ENCODE measurements at regions not wholly inside any gene's neighbourhood (a gene's known extent, or its start where the extent isn't known, plus 50 kb on each side); places are given as distances from the start of the nearest gene placed in this dataset.
"Not testable (repeated sequence)": the region's sequence is repeated elsewhere in the genome, so short reads cannot be mapped to it uniquely, and the experiment has no call there.

DNA sequence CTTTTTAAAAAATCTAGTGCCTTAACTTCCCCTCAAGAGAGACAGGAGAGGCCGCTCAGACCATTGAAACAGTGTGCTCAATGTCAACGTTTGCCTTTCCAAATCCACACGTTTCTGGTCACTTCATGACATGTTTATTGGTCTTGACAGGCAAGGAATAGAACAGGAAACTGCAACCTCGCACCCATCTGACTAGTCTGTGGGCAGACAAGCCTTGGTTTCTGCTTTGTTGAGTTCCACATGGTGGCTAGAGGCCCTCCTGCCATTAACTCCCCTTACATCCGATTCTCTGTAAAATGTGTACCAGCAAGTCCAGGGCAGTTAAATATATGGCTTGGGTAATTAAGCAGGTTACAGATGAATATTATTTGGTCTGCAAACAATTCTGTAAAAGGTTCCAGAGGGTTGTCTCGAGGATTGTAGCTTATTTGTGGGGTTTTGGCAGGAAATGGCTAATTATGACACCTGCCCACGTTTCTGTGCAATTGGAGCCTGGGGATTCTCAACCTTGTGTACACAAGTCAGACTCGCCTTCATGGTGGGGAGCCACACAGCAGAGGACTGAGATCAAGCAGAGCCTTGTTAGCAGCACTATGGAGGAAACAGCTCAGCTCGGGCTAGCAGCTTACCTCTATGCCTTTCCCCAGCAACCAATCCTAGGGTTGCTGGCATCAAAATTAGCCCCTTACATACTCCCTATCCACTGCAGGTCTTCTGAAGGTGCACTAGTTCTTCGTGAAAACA lies 317.5 kb upstream of the IGF1R start:
- no peak for DNase-seq

DNA sequence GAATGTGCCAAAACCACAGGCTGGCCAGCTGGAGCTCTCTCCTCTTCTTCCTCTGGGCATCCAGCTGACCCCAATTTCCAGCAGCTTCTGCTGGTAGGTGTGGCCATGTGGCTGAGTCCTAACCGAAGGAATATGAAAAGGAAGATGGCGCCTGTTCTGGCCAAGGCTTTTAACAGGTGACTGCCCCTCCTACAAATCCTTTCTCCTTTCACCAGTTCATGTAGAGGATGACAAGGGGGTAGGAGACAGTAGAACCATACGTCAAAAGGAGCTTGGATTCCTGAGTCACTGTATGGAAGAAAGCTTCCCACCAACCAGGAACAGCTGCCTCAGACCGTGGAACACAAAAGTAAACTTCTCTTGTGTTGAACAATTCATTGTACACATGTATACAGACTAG lies 316.7 kb upstream of the IGF1R start:
- no peak for DNase-seq

DNA sequence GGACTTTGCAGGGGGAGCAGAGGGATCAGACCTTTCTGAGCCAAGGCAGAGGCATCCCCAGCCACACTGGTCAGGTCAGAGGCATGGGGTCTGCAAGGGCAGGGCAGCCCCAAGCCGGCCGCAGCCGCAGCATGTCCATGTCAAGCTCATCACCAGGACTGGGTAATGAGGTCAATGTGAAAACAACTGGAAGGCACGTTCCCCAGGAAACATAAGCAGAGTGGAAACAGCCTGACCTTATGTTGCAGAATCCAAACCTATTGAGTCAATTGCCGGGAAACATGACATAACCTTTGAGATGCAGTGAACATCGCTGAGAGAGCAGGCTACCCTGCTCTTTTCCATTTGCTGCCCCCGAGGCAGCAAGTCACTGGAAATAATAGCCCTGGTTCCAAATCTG lies 315.1 kb upstream of the IGF1R start:
- DNase-seq, result no peak

DNA sequence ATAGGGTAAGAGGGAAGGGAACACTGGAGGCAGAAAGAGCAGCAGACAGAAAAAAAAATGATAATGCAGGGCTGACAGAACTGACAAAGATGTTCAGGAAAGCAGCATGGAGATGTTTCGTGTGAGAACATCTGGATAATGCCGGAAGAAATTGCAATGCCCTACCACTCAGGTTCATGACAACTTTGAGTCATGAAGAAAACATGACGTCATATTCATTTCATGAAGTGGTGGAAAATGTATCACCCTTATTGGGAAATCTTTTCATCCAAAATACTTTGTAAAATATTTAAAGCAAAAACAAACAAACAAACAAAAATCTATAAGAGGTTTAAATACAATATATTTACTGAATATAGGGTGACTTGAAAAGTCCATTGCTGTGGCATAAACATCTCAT lies 305.4 kb upstream of the IGF1R start:
- no peak for DNase-seq

DNA sequence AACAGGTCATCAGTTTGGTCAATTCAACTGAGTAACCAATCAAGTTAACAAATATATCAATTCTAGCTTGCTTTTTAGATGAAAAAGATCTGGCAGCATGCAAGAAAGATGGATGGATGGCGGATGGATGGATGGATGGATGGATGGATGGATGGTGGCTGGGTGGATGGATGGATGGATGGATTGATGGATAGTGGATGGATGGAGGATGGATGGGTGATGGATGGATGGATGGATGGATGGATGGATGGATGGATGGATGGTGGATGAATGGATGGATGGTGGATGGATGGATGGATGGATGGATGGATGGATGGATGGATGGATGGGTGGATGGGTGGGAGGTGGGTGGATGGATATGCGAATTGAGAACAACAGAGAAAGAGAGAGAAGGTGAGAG lies 303.7 kb upstream of the IGF1R start:
- DNase-seq, result no peak

DNA sequence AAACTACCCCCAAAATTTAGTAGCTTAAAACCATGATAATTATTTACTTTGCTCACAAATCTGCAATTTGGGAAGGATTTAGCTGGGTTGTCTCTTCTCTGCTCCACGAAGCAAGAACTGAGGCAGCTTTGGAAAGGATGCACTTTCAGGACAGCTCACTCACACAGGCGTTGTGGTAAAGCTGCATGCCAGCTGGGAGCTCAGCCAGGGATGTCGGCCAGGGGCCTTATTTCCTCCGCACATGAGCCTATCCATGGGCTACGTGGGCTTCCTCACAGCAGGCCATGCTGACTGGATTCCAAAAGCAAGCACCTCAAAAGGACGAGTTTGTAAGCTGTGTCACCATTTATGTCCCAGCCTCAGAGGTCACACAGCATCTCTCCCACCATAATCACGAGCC lies 301.3 kb upstream of the IGF1R start:
- DNase-seq, result no peak

DNA sequence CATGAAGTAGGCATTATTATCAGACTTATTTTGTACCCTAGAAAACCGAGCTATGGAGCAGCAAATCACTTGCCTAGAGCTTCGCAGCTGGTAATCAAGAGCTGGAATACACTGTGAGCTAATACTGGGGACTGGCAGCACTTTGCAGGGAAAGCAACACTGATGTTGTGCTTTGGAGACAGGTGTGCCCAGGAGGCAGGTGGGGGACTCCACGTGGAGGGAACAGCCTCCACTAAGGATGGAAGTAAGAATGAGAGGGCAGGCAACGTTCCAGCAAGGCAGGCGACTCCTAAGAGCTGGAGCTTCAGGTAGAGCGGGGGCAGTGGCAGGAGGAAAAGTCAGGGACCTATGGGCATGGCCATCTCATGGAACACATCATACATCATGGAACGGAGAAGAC lies 300.5 kb upstream of the IGF1R start:
- DNase-seq, result no peak

DNA sequence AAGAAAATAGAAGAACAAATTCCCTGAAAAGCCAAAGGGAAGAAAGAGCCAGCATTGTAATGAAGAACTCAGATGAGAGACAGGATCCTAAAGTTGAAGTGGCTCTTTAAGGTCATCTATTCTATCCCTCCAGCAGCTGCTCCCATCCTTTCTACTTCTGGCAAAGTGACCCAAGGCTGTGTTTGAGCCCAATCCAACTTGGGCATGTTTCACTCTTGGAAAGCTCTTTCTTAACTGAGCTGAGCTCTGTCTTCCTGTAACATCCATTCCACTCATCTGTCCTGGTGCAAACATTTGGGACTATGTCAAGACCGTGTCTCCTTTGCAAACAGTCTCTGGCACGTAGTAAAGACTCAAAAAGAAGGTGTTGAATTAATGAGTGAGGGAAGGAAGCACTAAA lies 298.1 kb upstream of the IGF1R start:
- DNase-seq, result no peak

DNA sequence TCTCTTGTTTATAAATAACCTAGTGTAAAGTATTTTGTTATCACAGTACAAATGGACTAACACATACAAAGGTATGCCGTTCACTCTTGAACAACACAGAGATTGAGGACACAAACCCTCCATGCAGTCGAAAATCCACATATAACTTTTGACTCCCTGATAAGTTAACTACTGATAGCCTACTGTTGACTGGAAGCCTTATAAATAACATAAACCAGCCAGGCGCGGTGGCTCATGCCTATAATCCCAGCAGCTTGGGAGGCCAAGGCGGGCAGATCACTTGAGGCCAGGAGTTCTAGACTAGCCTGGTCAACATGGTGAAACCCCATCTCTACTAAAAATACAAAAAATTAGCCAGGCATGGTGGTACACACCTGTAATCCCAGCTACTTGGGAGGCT lies 290.1 kb upstream of the IGF1R start:
- DNase-seq, result not testable (repeated sequence)

DNA sequence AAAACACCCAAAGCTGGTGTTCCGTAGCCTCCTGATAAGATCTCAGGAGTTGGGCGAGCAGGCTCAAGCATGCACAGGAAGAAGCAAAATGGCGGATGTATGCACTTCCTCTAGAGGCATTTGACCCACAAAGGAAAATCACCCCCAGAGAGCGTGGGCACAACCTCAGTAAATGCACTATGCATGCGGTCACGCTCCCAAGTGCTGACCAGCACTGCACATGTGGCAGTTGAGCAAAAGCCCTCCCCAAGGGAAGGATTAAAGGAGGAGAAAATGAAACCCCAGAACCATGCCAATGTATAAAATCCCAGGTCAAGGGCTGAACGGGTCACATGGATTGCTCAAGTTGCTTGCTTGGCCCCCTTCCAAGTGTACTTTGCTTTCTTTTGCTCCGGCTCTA lies 289.4 kb upstream of the IGF1R start:
- DNase-seq, result no peak

DNA sequence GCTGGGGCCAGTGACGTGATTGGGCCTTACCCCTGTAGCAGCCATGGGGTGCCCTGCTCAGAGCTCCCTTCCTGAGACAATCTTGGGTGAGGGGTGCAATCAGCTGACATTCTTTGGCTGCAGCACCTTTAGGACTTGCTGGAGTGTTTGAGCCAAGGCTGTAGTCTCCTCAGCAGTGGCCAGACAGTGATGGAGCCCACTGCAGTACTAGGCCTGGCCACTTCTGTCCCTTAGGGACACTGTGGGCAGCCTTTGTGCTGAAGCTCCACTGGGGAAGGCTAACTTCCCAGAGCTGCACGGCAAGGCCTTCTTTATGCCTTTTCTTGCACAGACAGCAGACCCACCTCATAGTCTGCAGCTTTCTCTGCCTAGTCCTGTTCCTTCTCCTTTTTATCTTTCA lies 284.9 kb upstream of the IGF1R start:
- no peak for DNase-seq

DNA sequence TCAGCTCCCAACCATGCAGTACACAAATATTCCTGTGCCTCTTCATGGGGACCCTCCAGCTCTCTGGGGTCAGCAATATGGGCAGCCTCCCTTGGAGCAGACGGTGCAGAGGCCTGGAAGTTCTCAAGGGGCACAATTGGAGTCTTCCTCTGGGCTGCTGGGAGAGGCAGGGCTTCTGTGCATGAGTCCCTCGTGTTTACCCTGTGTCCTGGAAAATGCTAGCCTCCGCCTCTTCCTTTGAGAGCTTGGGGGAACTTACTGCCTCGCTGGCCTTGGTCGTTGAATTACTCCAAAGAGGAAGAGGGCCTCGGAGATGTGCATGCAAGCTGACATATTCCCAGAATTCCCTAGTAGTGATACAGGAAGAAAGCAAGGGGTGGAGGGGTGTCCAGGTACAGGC lies 284.4 kb upstream of the IGF1R start:
- no peak for DNase-seq

DNA sequence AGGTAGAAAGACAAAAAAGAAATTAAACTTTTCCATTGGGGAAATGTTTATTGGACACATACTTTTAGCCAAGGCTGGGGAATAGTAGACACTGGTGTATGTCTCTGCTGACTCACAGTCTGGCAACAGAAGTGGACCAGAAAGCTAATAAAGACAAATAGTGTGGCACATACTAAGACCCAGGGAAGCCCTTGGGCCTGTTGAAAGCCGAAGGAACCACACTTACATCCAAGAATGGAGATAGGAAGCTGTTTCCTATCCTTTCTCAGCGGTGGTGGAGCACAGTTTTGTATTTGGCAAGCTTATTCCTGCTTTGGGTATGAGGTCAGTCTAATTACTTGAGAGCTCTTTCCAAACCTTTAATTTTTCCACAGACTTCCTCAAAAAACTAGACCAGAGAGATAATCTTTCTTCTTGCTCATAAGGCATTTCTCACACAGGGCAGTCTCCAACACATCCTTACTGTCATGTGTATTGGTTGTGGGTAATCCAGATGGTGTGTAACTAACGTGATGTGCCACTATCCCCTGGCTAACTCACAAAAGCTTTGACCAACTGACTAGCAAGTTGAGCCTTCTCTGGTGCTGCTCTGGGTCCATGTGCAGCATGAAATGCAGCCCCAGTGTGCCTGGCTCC lies 279.1 kb upstream of the IGF1R start:
- no peak for DNase-seq

DNA sequence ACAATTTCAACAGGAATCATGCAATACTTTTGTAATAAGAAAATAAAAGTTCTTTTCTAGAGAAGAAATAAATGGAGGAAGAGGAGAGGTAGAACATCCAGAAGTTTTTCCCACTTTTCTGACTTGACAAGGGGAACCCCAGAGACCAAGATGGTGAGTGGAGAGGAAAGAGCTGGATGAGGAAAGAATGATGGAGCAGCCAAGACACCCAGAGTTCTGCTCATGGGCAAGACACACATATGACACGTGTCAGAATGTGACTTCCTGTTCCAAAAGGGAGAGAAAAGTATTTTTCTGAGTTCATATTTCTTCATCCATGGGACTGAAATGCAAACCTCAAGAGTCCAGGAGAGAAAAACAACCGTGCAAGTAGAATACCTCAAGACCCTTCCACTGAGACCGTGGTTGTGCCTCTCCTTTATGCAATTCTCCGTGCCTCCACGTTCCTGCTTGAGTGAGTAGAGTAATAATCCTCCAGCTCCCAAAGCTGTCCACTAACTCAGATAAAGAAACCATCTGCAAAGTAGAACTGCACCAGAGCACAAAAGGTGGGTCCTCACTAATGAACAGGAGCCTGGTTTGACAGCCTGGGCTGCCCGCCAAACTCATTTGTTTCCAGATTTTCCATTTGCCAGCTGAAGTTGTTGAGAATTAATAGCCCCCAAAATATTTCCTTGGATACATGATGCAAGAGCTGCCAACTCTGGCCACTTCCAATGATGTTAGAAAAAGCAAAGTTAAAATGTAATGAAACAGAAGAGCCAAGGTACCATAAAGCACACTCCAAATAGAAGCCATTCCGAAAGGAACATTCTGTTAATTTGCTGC lies 272.6 kb upstream of the IGF1R start:
- no peak for DNase-seq

DNA sequence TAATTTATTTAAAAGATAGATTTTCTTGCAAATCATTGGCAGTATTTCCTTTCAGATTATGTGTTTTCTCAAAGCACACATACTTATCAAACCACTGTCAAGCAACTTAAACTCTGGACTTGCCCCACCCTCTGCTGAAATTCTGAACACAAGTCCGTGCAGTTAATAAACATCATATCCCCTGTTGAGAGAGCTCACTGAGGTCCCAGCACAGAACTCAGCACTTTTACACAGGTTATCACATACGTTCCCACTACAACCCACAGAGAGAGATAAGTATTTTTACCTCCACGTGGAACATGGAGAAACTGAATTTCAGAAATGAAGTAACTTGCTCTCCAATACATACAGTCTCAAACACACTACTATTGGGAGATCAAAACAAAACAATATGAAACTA lies 267.6 kb upstream of the IGF1R start:
- no peak for DNase-seq

DNA sequence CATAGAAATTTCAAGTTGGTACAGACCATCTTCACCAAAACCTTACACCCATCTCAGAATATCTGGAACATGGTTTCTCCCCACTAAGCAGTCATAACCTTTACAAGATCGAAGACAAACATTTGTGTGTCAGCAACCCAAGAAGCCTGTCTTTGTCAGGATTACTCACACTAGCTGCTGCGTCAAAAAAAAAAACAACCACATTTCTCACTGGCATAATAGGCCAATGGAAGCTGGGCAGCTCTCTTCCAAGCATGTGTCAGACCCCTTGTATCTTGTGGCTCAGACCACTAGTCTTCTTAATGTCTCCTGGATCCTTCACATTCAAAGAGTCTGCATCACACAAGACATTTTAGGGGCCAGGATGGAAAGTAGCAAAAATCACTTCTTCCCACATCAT lies 266.9 kb upstream of the IGF1R start:
- no peak for DNase-seq

DNA sequence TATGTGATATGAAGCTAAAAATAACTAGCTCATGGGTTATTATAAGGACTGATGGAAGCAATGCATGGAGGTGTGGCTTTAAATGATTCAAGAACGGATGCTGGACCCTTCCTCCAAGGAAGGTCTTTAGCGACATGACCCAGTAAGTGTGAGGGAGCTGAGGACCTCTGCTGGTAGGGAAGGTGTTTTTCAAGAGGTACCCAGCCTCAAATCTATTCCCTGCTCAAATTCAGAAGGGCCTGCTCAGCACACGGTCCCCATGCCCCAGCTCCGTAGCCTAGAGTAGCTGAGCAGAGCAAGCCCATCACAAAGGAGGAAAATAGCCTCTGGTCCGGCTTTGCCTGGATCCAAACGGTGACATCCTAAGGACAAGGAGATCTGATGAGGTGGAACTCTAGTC lies 266.2 kb upstream of the IGF1R start:
- DNase-seq, result no peak

DNA sequence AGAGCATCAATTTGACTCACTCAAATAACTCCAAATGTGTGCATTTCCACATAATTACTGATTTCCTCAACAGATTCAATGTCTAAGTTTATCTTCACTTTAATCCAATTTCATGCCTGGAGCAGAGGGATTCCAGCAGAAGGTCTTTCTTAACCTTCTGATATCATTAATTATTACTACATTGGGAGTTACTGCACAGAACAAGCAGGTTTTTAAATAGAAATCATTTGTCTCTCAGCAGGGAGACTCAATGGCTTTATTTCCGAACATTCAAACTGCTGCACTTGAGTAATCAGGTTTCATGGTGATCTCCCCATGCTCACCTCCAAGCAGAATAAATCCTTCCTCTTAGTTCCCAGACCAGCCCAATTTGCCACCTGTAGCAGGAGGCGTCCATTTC lies 264.8 kb upstream of the IGF1R start:
- no peak for DNase-seq

DNA sequence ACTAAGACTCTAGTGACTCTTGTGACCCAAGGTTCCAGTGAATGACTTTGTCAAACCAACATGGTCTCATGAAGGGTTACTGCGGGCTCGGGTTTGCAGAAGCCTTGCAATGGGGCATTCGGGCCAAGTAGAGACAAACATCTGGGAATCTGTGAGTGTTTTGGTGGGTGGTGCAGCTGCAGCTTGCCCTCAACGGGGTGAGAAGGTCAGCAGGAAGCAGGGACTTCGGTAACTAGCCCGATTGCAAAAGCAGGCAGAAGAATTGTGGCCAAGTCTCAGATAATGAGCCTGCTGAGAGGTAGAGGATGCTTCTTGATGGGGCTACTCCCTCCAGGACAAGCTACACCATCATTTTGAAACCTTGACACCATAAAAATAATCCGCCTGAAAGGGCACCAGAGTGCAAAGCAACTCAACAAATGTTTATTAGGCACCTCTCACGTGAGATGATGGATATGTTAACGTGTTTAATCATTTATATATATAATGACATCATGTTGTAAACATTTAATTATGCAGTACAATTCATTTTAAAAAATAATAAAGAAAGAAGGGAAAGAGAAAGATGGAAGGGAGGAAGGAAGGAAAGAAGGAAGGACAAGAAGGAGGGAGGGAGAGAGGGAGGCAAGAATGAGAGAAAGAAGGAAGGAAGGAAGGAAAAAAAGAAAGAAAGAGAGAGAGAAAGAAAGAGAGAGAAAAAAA lies 263.9 kb upstream of the IGF1R start:
- DNase-seq, result no peak

DNA sequence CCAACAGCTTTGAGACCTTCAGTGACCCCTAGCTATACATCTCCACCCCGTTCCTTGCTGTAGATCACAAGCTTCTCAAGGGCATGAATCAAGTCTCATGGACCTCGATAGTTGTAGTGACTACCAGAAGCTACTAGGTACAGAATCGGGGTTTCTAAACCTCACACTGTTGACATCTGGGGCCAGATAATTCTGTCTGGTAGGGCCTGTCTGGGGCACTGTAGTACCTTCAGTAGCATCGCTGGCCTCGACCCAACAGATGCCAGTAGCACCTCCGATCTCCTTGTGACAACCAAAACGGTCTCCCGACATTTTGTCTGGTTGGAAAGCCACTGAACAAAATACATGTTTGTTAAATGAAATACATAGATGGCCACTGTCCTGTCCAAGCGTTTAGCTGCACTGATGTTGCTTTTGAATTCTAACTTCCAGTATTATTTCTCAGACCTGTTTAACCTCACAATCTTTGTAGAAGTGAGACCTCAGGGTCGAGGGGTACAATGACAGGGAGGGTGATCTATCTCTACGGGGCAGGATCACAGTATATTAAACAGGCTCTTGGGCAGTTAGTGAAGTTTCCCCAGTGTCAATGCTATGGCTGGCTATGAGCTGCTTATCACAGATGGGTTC lies 262.5 kb upstream of the IGF1R start:
- no peak for DNase-seq

DNA sequence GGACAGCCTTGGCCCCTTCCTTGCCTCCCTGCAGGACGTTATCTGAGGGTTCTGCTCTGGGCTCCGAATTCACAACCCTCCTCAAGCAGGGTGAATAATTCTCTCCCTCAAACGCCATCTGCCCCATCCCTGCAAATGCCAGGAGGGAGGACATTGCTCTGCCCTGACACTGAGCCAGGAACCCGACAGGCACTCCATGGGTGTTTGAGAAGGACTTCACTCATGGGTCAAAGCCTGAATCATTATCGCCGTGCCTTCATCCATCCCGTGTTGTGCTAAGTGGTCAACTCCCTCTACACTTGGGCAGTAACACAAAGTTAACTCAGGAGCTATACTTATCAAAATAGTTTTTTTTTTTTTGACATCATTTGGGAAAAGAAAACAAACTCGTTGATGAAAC lies 261.8 kb upstream of the IGF1R start:
- no peak for DNase-seq

DNA sequence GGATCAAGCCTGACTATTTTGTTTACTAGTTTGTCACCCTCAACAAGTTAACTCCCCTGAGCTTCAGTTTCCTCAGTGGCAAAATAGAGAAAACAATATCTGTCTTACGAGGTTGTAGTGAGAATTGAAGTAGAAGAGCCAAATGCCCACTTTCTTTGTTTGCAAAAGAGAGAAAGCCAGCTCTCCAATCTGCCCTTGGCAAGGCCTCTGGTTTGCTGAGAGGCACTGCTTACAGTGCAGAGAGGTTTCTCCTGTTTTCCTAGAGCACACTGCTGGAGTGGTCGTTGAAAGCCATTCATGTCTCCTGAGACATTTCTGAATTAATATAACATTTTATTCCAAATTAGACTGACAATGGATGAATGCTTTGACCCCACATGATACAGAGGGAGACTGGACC lies 260.5 kb upstream of the IGF1R start:
- DNase-seq, result no peak

DNA sequence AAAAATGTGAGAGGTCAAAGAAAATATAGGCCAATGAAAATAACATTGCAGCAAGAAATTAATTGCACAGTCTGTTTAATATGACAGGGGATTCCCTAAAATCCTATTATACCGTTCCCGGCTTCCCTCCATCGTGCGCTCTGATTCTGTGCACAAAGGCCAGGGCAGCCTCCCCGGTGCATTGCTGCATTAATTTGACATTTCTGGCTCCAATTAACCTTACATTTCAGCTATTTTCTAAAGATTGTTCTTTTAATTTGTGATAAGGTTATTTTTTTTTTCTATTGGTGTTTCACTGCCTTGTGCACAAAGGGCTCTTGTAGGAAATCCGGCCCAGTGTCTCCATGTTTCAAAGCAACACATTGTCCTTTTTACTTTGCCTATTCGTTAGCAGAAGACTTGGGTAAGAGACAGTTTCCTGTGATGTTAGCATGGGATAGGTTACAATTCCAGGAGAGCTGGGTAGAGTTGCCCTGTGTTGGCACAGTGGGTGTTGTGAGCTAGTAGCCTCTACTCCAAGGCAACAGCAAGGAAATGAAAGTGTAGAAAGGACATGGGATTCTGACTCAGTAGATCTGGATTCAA lies 257.3 kb upstream of the IGF1R start:
- no peak for DNase-seq
